GM12874 (cell line): ENCODE measurements at regions not wholly inside any gene's neighbourhood (a gene's known extent, or its start where the extent isn't known, plus 50 kb on each side); places are given as distances from the start of the nearest gene placed in this dataset.

Source experiments
- TF ChIP-seq, protein P1 (sequence below): IDR thresholded peaks from 2 replicates; pipeline ENCODE4 v1.5.1; 2011; ENCODE audit warnings: low read depth, mild to moderate bottlenecking, control low read depth, low read length, moderate library complexity; ENCODE audit not compliant: insufficient read depth

DNA sequence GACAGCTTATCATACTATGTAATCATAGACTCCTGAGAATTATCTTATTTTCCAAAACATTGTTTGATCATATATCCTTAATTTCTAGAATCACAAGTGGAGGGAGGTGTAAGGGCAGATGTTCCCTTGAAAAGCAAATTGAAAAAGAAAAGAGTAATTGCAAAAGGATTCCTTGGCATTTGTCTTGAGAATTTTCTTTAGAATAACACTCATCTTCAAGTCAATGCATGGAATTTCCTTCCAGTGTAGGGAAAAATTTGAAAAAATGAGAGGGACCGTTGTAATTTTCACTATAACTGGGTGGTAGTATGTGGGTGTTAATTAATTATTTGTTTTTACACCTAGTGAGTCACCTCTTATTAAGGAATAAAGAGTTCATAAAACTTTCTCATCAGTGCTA lies 724.6 kb upstream of the ADAMTS5 start:
- TF ChIP-seq, protein P1, sequence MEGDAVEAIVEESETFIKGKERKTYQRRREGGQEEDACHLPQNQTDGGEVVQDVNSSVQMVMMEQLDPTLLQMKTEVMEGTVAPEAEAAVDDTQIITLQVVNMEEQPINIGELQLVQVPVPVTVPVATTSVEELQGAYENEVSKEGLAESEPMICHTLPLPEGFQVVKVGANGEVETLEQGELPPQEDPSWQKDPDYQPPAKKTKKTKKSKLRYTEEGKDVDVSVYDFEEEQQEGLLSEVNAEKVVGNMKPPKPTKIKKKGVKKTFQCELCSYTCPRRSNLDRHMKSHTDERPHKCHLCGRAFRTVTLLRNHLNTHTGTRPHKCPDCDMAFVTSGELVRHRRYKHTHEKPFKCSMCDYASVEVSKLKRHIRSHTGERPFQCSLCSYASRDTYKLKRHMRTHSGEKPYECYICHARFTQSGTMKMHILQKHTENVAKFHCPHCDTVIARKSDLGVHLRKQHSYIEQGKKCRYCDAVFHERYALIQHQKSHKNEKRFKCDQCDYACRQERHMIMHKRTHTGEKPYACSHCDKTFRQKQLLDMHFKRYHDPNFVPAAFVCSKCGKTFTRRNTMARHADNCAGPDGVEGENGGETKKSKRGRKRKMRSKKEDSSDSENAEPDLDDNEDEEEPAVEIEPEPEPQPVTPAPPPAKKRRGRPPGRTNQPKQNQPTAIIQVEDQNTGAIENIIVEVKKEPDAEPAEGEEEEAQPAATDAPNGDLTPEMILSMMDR: no peak

DNA sequence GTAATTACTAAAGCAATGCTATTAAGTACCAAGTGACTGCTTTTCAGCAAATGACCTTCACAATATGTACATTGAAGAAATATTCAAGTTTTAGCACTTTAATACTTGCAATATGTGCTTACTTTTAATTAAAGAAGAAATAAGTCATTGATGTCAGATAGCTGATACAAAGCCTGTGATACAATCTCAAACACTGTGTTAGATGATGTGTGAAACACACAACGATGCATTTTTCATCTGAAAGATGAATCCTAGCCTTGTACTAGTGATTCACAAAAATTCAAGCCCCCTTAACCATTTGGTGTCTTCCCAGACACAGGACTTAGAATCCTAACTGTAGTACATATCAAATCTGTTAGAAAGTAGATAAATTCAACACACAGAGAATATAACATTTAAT lies 724.1 kb upstream of the ADAMTS5 start:
- TF ChIP-seq, protein P1: no peak

DNA sequence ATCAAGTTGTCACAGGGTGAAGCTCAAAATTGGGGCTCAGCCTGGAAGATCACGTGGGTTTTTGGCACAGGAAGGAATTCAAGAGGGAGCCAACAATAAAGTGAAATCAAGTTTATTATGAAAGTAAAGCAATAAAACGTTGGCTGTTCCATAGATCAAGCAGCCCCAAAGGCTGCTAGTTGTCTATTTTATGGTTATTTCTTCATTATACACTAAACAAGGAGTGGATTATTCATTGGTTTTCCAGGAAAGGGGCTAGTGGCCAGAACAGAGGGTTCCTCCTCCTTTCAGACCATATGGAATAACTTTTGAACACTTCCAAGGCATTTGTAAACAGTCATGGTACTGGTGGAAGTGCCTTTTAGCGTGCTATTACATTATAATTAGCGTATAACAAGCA lies 723.5 kb upstream of the ADAMTS5 start:
- TF ChIP-seq, protein P1: no peak

DNA sequence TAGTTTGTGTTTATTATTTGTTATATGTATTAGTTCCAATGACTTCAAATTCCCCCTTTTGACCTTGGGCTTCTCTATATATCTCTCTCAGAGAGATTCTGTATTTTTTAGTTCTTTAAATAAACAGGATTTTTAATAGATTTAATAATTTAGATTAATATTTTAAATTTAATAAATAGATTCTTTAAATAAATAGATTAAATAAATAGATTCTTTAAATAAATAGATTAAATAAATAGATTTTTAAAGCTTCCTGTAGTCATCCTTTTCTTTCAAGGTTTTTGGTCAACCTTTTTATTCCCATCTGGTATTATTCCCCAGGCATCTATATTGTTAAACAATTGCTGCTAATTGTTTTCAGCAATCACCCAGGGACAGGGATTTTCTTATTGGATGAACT lies 721.9 kb upstream of the ADAMTS5 start:
- TF ChIP-seq, protein P1: no peak

DNA sequence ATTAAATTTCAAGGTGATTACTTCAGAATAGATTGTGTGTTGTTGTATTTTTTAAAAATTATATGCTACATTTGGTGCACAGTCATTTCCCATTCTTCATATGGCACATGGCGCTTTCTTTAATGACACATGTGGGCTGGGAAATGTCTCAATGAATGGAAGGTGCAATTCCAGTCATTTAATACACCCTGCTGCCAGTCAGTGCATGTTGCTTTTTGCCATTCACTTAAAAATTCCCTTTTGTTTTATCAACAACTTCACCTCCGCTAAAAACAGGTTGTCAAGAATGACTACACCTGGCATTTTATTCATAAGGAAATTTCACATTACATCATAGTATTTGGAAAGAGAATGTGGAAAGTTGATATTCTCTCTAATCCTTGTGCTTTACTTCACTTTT lies 716.4 kb upstream of the ADAMTS5 start:
- TF ChIP-seq, protein P1: no peak

DNA sequence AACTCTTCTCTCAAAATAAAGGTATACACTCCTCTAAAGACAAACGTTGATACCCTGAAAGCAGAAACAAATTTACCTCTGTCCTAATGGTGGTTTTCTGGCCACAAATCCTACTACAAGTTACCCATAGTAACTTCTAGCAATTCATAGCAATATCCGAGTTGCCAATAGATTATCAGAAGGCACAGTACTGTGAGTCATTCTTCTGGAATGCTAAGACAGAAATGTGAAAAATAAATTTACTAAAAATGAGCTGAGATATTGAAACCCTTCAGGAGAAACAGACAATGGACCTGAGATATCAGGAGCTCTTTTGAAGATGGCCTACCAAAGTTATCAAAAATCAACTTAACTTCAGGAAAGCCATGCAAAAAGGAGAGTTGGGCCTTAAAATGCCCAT lies 715.0 kb upstream of the ADAMTS5 start:
- TF ChIP-seq, protein P1: no peak

DNA sequence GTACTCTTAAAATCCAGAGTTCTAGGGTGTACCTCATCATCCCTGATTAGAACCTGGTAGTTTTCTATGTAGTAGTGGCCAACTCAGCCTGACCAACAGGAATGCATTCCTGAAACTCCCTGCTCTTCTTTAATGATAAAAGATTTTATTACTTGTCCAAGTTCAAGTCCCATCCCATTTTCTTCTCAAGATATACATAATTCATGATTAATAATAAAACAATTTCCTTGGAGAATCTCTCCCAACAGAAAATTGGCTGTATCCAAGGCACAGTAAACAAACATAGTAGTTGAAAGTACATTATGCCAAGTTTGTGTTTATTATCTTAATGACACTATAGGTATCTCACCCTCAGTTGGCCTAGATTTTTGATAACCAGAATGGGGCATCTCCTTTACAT lies 714.1 kb upstream of the ADAMTS5 start:
- TF ChIP-seq, protein P1: no peak

DNA sequence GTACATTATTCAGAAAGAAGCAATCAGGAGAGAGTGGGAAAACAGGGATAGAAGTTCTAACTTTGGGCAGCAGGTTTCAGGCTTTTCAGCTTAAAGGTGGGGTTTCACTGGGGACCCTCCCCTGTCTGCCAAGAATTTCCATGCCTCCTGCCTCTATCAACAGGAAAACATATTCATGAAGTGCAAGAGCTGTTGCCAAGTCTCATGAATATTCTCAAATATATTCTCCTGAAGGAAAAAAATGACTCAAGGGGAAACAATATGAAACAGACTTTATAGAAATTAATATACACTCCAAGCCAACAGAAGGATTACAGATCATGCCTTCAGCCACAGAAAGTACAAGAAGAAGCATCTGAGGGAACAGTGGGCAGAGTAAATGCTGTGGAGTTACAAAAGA lies 713.3 kb upstream of the ADAMTS5 start:
- TF ChIP-seq, protein P1: no peak
